ENCODE measurements at regions not wholly inside any gene's neighbourhood (a gene's known extent, or its start where the extent isn't known, plus 50 kb on each side); places are given as distances from the start of the nearest gene placed in this dataset.

DNA sequence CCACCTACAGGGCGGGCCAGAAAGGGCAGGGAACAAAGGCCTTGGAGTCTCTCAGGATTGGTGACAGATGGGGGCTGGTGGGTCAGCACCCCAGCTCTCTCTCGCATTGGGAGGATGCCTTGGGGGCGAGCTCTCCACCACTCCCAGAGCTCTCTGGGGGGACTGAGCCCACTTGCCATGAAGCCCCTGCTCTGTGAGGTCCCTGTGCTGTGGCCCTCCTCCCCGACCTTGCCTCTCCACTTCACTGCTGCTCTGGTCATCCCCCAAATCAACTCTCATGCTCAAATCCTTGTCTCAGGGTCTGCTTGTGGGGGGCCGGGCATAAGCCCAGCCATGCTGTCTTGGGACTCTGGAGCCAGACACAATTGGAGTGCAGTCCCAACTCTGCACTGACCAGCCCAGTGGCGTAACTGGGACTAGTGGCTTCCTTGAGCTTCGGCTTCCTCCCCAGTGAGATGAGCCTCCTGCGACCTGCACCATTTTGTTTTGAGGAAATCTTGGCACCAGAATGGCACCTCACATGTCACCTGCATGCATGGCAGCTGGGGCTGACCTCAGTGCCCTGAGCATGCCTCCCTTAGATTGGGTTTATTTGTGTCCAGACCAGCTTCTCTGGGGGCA, 184.5 kb downstream of the IRF8 start:
- no peaks in the 10 kb centered on the region for H3K9me1 ChIP-seq (ENCODE audit: control insufficient read depth, extremely low read depth, insufficient read depth, low read length)
- H3K4me3 ChIP-seq (ENCODE audit: control insufficient read depth in 2 of 3, extremely low read depth in 1 of 3, insufficient read depth in 2 of 3, low read depth in 1 of 3, low read length in 3 of 3): no peak overlapping the region
- H3K9ac ChIP-seq (ENCODE audit: control insufficient read depth, extremely low read depth, insufficient read depth, low read length): no peak overlapping the region
- no peaks in the 10 kb centered on the region for H3K4me1 ChIP-seq (ENCODE audit: control insufficient read depth, extremely low read depth, insufficient read depth, low read length)
- H3K36me3 ChIP-seq (ENCODE audit: control insufficient read depth in 2 of 2, extremely low read depth in 1 of 2, insufficient read depth in 2 of 2, low read length in 2 of 2): no peaks in the 10 kb centered on the region
- no peaks in the 10 kb centered on the region for H3K27me3 ChIP-seq (ENCODE audit: control insufficient read depth, extremely low read depth, insufficient read depth, low read length)
- FAIRE-seq (no peak), DNase-seq (ENCODE audit: low read depth, low spot score) (no peak)
- no peaks in the 10 kb centered on the region for H3K9me3 ChIP-seq (ENCODE audit: control insufficient read depth, low read depth, low read length)
- no peak overlapping the region for H3K4me2 ChIP-seq (ENCODE audit: control insufficient read depth, extremely low read depth, insufficient read depth, low read depth, low read length)
- no peak overlapping the region for H3K27ac ChIP-seq (ENCODE audit: control insufficient read depth, insufficient read depth, low read length)
- H4K20me1 ChIP-seq (ENCODE audit: control insufficient read depth, extremely low read depth, insufficient read depth, low read length): no peaks in the 10 kb centered on the region
- dilution Hi-C loops (cut with MboI; ENCODE audit: extremely low pct_ligation_motif_present, low sequenced_read_pairs): no loop called here
- no peaks in the 10 kb centered on the region for H3K79me2 ChIP-seq (ENCODE audit: control insufficient read depth, insufficient read depth, low read length)
- no peak overlapping the region for H2AFZ ChIP-seq (ENCODE audit: control insufficient read depth, low read length)
- no peak for TF ChIP-seq EZH2 (IDR thresholded peaks at IDR 0.05; ENCODE audit: low read length)

DNA sequence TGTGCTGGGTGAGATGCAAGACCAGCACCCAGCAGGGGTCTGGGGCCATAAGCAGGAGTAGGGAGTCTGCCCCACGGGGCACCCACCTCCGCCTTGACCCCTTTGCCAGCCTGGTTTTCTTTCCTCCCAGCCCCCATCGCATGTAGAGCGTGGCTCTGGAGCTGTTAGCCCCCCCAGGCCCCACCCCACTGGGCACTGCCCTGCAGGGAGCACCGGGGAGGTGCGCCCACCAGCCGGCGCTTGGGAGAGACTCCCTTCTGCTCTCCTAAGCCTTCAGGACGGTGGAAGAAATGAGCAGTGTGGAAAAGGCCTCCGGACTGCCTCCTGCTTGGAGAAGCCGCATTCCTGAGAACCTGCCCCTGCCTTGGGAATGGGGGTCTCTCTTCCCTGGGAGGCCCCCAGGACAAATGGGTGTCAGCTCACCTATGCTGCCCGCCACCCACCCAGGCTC, 186.2 kb downstream of the IRF8 start:
- H3K27ac ChIP-seq (ENCODE audit: control insufficient read depth, insufficient read depth, low read length): no peak overlapping the region
- dilution Hi-C loops (cut with MboI; ENCODE audit: extremely low pct_ligation_motif_present, low sequenced_read_pairs): no loop called here
- no peak for TF ChIP-seq EZH2 (IDR thresholded peaks at IDR 0.05; ENCODE audit: low read length)
- TF ChIP-seq, protein P1, sequence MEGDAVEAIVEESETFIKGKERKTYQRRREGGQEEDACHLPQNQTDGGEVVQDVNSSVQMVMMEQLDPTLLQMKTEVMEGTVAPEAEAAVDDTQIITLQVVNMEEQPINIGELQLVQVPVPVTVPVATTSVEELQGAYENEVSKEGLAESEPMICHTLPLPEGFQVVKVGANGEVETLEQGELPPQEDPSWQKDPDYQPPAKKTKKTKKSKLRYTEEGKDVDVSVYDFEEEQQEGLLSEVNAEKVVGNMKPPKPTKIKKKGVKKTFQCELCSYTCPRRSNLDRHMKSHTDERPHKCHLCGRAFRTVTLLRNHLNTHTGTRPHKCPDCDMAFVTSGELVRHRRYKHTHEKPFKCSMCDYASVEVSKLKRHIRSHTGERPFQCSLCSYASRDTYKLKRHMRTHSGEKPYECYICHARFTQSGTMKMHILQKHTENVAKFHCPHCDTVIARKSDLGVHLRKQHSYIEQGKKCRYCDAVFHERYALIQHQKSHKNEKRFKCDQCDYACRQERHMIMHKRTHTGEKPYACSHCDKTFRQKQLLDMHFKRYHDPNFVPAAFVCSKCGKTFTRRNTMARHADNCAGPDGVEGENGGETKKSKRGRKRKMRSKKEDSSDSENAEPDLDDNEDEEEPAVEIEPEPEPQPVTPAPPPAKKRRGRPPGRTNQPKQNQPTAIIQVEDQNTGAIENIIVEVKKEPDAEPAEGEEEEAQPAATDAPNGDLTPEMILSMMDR (optimal IDR thresholded peaks at IDR 0.05 in 1 of 3, IDR thresholded peaks at IDR 0.05 in 1 of 3, conservative IDR thresholded peaks at IDR 0.05 in 1 of 3; ENCODE audit: extremely low read depth in 1 of 3, insufficient read depth in 2 of 3, low read length in 3 of 3): no peak
- no peaks in the 10 kb centered on the region for H3K79me2 ChIP-seq (ENCODE audit: control insufficient read depth, insufficient read depth, low read length)
- FAIRE-seq: no peak
- no peak overlapping the region for H3K4me2 ChIP-seq (ENCODE audit: control insufficient read depth, extremely low read depth, insufficient read depth, low read depth, low read length)
- no peaks in the 10 kb centered on the region for H3K9me3 ChIP-seq (ENCODE audit: control insufficient read depth, low read depth, low read length)
- H3K27me3 ChIP-seq (ENCODE audit: control insufficient read depth, extremely low read depth, insufficient read depth, low read length): no peaks in the 10 kb centered on the region
- H3K4me3 ChIP-seq (ENCODE audit: control insufficient read depth in 2 of 3, extremely low read depth in 1 of 3, insufficient read depth in 2 of 3, low read depth in 1 of 3, low read length in 3 of 3): no peak overlapping the region
- H3K9me1 ChIP-seq (ENCODE audit: control insufficient read depth, extremely low read depth, insufficient read depth, low read length): no peaks in the 10 kb centered on the region
- no peak overlapping the region for H3K9ac ChIP-seq (ENCODE audit: control insufficient read depth, extremely low read depth, insufficient read depth, low read length)
- H3K36me3 ChIP-seq (ENCODE audit: control insufficient read depth in 2 of 2, extremely low read depth in 1 of 2, insufficient read depth in 2 of 2, low read length in 2 of 2): no peaks in the 10 kb centered on the region
- no peaks in the 10 kb centered on the region for H3K4me1 ChIP-seq (ENCODE audit: control insufficient read depth, extremely low read depth, insufficient read depth, low read length)
- no peak for DNase-seq (ENCODE audit: low read depth, low spot score)
- H2AFZ ChIP-seq (ENCODE audit: control insufficient read depth, low read length): no peak overlapping the region
- no peaks in the 10 kb centered on the region for H4K20me1 ChIP-seq (ENCODE audit: control insufficient read depth, extremely low read depth, insufficient read depth, low read length)

DNA sequence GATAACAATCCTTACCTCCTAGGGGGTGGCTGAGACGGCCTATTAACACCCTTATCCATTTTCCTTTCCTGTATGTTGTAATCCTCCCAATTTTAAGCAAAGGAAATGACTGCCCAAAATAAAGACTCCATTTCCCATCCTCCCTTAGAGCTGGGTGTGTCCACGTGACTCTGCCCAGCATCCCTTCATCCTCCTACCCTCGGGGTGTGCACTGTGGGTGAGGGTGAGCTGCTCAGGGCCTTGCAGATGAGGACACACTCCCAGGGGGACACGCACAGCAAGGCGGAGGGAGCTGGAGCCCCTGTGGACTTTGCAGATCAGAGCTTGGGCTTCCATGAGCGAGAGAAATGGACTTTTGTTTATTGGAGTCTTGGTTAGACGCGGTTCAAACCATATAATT, 186.8 kb downstream of the IRF8 start:
- Histone ChIP-seq H3K27me3 (ENCODE audit: control insufficient read depth, extremely low read depth, insufficient read depth, low read length) (no peaks in the 10 kb centered on the region), H3K9me1 (ENCODE audit: control insufficient read depth, extremely low read depth, insufficient read depth, low read length) (no peaks in the 10 kb centered on the region), H3K4me1 (ENCODE audit: control insufficient read depth, extremely low read depth, insufficient read depth, low read length) (no peaks in the 10 kb centered on the region), H3K4me2 (ENCODE audit: control insufficient read depth, extremely low read depth, insufficient read depth, low read depth, low read length) (no peak overlapping the region), H4K20me1 (ENCODE audit: control insufficient read depth, extremely low read depth, insufficient read depth, low read length) (no peaks in the 10 kb centered on the region), H3K4me3 (ENCODE audit: control insufficient read depth in 2 of 3, extremely low read depth in 1 of 3, insufficient read depth in 2 of 3, low read depth in 1 of 3, low read length in 3 of 3) (no peak overlapping the region), H3K9ac (ENCODE audit: control insufficient read depth, extremely low read depth, insufficient read depth, low read length) (no peak overlapping the region), H3K36me3 (ENCODE audit: control insufficient read depth in 2 of 2, extremely low read depth in 1 of 2, insufficient read depth in 2 of 2, low read length in 2 of 2) (no peaks in the 10 kb centered on the region), H3K27ac (ENCODE audit: control insufficient read depth, insufficient read depth, low read length) (no peak overlapping the region), H2AFZ (ENCODE audit: control insufficient read depth, low read length) (no peak overlapping the region), H3K9me3 (ENCODE audit: control insufficient read depth, low read depth, low read length) (no peaks in the 10 kb centered on the region), H3K79me2 (ENCODE audit: control insufficient read depth, insufficient read depth, low read length) (no peaks in the 10 kb centered on the region)
- FAIRE-seq: no peak
- no peak for DNase-seq (ENCODE audit: low read depth, low spot score)
- TF ChIP-seq, protein P1 (optimal IDR thresholded peaks at IDR 0.05 in 1 of 3, IDR thresholded peaks at IDR 0.05 in 1 of 3, conservative IDR thresholded peaks at IDR 0.05 in 1 of 3; ENCODE audit: extremely low read depth in 1 of 3, insufficient read depth in 2 of 3, low read length in 3 of 3): no peak
- dilution Hi-C loops (cut with MboI; ENCODE audit: extremely low pct_ligation_motif_present, low sequenced_read_pairs): no loop called here

Measured in keratinocyte (primary cell).